SK-MEL-5 (cell line): ENCODE measurements at regions not wholly inside any gene's neighbourhood (a gene's known extent, or its start where the extent isn't known, plus 50 kb on each side); places are given as distances from the start of the nearest gene placed in this dataset.
A peak's percentile ranks its signal among the peaks of the same experiment; 100 is the strongest.

Experiments used
- DNase-seq: peaks from one replicate; pipeline ENCODE4 v3.0.0-alpha.2; 2016; ENCODE audit warnings: low read depth, low spot score
- in situ Hi-C: cut with HindIII; loops from 2 replicates; pipeline ENCODE4 v1.10.0; 2016; ENCODE audit warnings: low sequenced_read_pairs, high pct_unique_total_duplicates, low pct_unique_long_range_greater_than_20kb

DNA sequence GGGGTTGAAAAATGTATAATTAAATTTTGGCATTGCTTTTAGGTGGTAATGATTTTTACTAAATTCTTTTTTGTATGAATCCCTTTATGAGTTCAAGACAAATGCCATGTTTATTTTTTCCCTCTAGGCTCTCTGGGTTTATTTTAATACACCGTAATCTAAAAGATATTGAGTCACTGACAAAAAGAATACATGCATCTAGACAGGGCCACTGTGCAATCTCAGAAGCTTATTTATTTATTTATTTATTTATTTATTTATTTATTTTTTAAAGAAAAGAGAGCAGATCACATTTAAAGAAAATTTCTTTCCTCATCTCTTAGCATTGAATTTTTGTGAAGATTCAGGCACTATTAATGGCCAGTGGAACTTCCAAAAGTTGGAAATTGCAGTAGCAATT is 283.9 kb upstream of the SLC10A2 start:
- in situ Hi-C loops, result no loop called here
- no peak for DNase-seq

DNA sequence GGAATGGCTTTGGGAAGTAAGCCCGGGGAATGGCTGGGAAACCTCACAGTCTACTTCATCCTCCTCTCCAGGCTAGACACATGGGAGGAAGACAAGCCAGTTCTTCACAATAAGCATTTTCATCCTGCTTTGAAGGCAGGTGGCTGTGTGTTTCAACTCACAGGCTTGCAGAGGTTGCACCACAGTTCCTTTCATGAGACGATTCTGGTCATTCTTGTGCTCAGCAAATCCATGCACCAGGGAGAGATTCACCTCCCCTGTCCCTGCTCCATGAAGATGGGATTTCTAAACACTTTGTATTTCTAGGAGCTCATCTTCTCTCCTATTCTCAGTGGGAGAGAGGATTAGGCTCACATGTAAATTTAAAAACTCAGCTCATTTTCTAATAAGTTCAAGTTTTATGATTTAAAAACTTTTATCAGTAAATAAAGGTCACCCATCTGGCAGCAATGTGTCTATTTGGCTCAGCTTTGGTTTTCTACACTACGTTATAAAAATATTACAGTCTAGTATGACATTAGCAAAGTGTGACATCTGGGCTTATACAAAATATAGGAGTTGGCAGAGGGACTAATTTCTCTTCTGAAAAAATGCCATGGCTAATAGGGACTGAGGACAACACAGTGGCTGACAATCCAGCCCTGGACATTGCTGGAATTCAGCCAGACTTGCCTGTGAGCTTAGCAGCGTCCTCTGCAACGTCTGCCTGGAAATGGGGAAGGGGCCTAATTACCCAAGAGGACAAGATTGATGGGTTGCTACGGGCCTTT is 283.2 kb upstream of the SLC10A2 start:
- no peak for DNase-seq
- in situ Hi-C loops, result no loop called here

DNA sequence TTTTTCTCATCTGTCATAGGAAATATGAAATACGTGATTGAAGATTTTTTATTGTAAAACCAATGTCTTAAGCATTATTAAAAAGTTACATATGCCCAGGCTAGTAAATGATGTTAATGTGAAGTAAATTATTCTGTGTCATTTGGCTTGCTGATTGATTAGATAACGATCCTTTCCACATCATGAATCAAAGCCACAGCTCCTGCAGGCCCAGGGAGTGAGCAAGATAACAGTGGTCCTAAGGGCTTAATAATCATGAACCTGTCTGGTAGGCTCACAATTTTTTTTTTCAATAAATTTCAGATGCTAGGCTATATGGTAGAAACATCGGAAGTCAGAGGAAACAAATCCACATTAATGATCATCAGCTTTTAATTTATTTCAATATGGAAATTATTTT is 269.0 kb upstream of the SLC10A2 start:
- in situ Hi-C loops, result no loop called here
- DNase-seq, result no peak

DNA sequence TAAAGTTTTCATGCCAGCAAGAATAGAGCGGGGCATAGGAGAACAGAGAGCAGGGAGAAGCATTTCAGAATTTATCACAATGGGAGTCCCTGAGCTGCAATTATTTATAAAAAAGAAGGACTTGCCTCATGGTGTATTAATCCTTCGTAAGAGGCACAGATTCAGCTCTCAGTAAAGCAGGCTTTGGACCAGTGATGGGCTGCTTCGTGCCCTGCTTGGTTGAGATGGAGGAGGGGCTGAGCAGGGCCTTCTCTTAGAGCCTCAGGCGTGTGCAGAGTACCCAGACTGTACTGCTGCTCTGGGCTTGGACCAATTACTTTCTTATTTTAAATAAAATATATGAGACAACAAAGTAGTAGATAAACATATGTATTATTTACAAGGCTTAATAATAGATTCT is 265.7 kb upstream of the SLC10A2 start:
- DNase-seq, result no peak
- in situ Hi-C loops, result no loop called here

DNA sequence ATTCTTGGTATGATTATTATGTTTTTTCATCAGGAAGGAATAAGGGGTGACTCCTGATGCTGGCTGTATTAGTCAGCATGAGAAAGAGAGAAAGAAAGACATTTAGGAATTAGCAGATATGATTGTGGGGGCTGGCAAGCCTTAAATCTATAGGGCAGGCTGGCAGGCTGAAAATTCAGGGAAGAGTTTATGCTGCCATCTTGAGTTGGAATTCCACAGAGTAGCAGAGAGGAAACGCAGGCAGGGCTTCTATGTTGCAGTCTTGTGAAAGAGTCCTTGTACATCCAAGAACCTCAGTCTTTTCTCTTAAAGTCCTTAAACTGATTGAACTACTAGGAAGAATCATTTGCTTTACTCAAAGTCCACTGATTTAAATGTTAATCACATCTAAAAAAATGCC is 262.7 kb upstream of the SLC10A2 start:
- peak; percentile 9 for DNase-seq
- in situ Hi-C loops, result no loop called here

DNA sequence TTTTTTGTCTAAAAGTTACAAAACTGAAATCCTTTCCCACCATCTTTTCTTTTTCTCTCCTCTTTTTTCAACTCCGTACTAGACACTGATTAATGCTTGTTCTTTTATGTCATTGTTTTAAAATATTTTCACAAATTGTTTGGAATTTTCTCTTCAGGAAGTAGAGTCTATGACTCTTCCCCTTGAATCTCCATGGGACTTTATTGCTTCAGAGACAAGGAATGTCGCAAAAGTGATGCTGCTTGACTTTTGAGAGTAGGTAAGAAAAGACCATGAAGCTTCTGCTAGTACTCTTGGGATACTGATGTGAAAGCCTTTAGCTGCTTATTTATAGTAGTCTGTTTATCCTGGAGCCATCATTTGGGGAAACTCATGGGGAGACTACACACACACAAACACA is 260.1 kb upstream of the SLC10A2 start:
- in situ Hi-C loops, result no loop called here
- DNase-seq, result no peak

DNA sequence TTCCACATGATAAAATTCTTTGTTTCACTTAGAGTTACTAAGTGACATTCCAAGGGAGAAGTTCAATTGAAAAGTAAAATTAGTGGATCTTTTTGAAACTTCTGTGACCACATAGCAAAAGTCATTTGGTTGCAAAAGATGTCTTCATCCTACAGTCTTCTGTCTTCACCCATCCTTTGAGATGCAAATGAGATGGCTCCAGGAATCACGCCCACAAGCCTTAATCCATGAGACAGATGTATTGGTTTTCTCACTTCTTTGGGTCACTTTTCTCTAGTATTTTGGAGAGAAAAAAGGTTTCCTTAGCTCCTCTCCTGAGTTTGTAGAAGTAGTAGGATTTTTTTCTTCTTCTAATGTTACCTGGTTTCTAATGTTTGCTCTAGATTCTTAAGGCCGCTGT is 259.5 kb upstream of the SLC10A2 start:
- in situ Hi-C loops, result no loop called here
- no peak for DNase-seq

DNA sequence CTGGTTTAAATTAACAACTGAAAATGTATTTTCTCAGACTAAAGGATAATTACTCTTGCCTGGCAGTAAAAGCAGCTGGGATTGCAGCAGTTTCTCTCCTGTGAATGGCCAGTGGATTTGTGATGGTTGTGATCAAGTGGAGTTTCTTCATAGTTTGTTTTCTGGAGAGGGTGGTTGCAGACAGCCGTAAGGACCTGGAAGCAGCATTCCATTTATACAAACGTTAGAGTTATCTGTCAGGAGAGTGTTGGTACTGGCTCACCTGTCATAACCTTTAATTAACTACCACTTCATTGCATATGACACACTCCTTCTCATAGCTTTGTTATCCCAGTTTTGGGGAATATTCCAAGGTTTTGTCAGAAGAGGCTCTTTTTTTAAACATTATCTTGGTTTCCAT is 258.4 kb upstream of the SLC10A2 start:
- in situ Hi-C loops, result no loop called here

DNA sequence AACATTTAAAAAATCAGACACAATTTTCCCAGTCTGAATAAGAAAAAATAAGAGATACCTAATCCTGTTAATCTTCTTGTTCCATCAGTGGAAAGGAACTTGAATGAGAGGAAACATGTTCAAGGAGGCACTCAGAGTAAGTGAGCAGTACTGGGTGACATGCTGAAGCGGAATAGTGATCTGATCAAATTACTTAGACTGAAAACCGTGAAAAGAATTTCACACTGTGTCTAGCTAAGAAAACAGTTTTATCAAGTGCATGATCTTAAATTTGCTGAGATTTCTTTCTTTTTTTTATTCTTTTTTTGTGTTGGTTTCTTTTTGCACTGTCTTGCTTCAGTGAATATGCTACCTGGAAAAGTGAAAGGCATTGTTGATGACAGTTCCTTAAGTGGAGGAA is 249.5 kb upstream of the SLC10A2 start:
- in situ Hi-C loops, result no loop called here
- DNase-seq, result no peak

More for the DNA sequence above, 258.4 kb upstream of the SLC10A2 start:
- DNase-seq, result no peak

DNA sequence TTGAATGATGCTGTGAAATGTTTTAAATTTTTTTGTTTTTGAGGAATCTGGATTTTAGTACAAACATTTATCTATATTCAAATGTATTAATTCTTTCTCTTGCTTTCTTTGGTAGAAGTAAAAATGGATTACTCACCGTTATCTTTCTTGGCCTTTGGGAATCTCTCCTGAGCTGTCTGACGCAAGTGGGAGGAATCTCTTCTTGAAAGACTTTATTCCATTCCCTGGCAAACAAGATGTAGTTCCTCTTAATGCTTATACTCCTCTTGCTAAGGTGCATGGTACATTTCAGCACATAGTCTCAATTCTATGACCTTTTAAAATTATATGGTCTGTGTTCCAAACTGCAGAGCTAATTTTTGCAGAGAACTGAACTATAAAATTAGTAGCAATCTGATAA is 246.2 kb upstream of the SLC10A2 start:
- no peak for DNase-seq
- in situ Hi-C loops, result no loop called here

DNA sequence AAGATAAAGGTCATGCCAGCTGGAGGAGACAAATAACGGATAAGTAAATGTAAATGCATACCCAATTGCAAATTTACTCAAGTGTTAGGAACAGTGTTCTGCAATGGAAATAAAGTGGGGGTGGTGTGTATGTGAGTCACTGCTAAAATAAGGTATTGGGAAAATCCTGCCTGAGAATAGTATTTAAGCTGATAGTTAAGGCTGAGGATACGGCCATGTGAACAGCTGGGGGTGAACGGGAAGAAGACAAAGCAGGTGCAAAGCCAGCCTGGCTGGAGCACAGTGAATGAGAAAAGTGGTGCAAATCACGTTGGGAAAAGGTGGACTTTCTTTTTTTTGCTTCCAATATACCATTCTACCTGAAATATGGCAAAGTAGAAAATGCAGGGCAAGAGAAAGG is 242.4 kb upstream of the SLC10A2 start:
- in situ Hi-C loops, result no loop called here
- no peak for DNase-seq

DNA sequence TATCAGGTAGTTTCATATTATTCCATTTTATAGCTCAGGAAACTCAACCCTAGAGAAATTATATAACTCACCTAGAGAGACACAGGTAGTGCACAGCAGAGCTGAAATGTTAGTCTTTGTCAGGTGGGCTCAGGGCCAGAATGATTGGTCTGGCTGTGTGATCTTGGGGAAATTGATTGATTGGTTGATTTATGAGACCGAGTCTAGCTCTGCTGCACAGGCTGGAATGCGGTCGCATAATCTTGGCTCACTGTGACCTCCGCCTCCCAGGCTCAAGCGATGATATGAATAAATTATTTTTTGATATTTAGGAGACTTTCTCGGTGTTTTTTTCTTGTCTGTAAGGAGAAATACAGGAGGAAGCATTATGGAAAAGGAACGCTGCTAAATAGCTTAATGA is 239.9 kb upstream of the SLC10A2 start:
- in situ Hi-C loops, result no loop called here
- no peak for DNase-seq

DNA sequence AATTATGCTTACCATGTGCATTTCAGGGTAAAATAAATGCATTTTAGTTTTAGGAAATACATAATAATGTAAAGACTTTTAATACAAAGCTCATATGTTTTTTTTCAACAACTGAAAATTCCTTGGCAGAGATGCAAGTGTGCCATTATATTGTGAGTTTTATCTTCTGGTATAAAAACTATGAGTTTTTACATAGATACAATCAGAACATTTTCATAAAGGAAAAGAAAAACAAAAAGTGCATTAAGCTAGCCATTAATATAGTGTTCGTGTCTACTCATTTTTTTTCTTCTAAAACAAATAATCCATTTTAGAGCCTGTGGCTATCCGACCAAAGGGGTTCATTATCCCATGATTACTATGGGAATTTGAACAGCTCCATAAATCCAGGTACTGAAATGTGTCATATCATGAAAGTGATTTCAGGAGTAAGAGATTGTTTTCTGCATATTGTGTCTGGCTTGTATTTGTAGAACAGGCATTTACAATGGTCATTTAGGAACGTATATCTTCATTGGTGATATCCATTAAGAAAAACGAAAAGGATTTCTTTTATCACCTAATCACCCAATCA is 236.9 kb upstream of the SLC10A2 start:
- in situ Hi-C loops, result no loop called here
- no peak for DNase-seq

DNA sequence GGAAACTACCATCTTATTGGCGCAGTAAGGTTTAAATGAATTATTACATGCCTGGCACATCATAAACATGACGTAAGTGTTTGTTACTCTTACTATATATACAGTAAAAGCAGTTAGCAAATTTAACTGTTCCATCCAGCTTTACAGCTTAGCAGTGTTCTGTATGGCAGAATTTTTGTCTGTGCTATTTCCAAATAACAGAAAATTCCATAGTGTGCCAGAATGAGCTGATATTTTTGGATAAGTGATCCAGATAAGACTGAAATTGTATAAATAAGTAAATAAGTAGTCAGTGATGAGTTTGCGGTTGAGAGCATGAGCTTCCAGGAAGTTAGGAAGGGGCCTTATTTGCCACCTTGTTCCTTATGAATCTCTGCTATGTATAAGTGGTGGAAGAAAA is 236.5 kb upstream of the SLC10A2 start:
- in situ Hi-C loops, result no loop called here
- DNase-seq, result no peak

DNA sequence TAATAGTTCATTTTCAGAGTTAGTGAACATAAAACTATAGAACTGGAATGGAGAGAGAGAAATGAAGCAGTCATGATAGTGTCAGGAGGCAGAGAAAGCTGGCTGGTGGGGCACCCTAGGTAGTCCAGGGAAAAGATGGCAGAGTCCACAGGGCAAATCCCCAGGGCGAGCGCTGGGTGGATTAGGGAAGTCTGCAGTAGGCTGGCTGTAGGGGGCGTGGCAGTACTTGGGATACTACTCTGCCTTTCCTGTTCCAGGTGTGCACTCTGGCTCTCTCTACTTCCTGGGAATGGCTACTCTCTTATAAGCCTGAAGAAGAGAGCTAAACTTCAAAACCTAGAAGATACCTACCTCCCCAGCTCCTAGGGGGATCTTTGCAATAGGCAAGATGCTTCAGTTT is 232.9 kb upstream of the SLC10A2 start:
- DNase-seq, result no peak
- in situ Hi-C loops, result no loop called here

DNA sequence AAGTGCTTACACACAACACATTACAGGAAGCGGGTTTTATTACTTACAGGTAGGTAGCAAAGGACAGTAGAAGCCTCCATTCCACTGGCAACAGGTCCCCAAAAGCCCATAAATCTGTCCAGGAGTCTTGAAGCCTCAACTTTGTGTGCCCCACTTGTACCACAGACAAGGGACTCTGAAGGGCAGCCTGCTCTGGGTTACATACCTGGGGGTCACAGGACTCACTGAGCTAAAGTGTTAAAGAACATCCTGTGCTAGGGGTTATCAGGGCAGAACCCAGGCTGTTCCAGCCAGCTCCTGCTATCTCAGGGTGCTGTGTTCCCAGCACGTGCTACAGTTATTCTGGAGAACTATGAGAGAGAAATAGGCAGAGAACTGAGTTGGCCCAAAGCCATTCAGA is 230.9 kb upstream of the SLC10A2 start:
- no peak for DNase-seq
- in situ Hi-C loops, result no loop called here

DNA sequence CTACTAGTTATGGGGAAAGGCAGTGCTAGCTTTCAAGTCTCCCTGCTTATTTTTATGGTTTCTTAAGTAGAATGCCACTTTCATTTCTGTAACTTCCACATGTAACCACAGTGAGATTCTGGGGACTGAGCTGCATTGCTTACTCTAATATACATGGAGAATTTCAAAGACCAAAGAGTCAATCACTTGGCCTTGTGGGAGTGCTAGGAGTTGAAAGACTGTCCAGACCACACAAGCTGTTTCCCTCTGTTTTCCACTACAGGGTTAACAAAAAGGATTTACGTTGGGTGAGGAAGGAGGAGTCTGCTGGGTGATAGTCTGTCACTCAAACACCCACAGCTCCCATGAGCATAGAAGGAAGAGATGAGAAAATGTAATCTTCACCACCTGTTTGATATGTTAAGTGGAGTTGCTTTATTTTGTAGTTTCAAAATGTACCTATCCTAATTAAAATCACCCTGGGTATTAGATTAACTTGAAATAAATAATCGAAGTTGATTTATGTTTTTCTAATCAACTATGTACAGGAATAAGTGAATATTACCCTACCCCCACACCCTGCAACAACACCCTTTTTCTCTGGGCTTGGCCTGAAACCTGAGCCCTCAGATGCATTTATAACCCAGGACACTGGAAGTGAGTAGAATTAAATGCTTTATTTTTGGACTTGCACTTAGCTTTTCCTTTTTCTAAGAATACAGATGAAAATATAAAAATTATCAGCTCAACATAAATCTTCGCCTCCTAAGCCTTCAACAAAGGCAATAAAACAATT is 225.8 kb upstream of the SLC10A2 start:
- no peak for DNase-seq
- in situ Hi-C loops, result no loop called here

DNA sequence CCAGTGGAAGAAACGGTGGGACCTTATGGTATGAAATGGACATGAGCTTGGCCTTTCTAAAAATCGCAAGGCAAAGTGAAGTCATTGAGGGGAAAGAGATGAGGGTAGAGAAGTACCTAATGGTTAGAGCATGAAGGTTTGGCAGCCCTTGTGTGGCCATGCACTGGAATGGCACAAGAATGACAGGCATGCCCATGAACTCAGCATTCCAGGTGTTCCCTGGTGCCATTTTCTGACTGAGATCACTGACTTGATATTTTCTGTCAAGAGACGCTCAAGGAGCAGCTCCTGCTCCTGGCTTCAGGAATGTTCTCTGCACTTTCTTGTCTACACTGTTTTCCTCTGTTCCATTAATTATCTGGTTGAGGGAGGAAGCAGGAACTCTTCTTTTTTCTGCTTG is 225.0 kb upstream of the SLC10A2 start:
- in situ Hi-C loops, result no loop called here
- DNase-seq, result no peak

DNA sequence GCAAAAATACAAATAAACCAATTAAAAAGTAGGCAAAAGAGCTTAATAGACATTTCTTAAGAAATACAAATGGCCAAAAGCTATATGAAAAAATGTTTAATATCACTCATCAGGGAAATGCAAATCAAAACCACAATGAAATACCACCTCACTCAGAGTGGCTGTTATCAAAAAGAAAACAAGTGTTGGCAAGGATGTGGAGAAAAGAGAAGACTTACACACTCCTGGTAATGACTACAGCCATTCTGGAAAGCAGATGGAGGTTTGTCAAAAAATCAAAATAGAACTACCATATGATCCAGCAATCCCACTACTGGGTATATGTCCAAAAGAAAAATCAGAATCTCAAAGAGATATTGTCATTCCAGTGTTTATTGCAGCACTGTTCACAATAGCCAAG is 223.5 kb upstream of the SLC10A2 start:
- in situ Hi-C loops, result no loop called here
- DNase-seq, result no peak
